ENCODE measurements at regions not wholly inside any gene's neighbourhood (a gene's known extent, or its start where the extent isn't known, plus 50 kb on each side); places are given as distances from the start of the nearest gene placed in this dataset.
A peak's percentile ranks its signal among the peaks of the same experiment; 100 is the strongest.

GRCh38 chr4:123892368-123892976 lies 495.9 kb downstream of the SPRY1 start:
- H3K27me3 ChIP-seq (ENCODE audit: insufficient read depth in 3 of 3, low read length in 2 of 3) = no peaks in the 10 kb centered on the region
- 60 to 63% (median 60%) methylated on average over 4 of the region's 4 CpGs for WGBS, 3 donors
- H3K4me1 ChIP-seq = peaks cover 38% of the 10 kb centered on the region
- peak overlapping the region; percentile 47 for H3K27ac ChIP-seq
- H3K36me3 ChIP-seq (ENCODE audit: insufficient read depth in 1 of 2, low read depth in 1 of 2) = no peaks in the 10 kb centered on the region
- H3K4me3 ChIP-seq = no peak overlapping the region
- peak in 1 of 4 donors; percentile 25 for ATAC-seq
- no peak for DNase-seq
- no peak for TF ChIP-seq CTCF (IDR thresholded peaks at IDR 0.05)
- H3K9me3 ChIP-seq = no peaks in the 10 kb centered on the region
- intact Hi-C loops (cut with DNase I) = loop anchor here in 1 of 2 donors (10.0 kb wide), 1 partner anchor 92 kb away; no protein-coding TSS in a partner anchor

- DNase-seq (no peak), ATAC-seq (peak; percentile 18 to 64 (median 40))
- no peaks in the 10 kb centered on the region for H3K27me3 ChIP-seq (ENCODE audit: insufficient read depth in 3 of 3, low read length in 2 of 3)
- WGBS, 3 donors = 36 to 39% (median 37%) methylated on average over 9 of the region's 9 CpGs
- no peaks in the 10 kb centered on the region for H3K9me3 ChIP-seq
- peak overlapping the region; percentile 5 for H3K4me3 ChIP-seq
- H3K36me3 ChIP-seq (ENCODE audit: insufficient read depth in 1 of 2, low read depth in 1 of 2) = no peaks in the 10 kb centered on the region
- intact Hi-C loops (cut with DNase I) = loop anchor here in 1 of 2 donors (10.0 kb wide), 1 partner anchor 92 kb away; no protein-coding TSS in a partner anchor
- peaks cover 38% of the 10 kb centered on the region for H3K4me1 ChIP-seq
- H3K27ac ChIP-seq = peak overlapping the region; percentile 47
- TF ChIP-seq CTCF (IDR thresholded peaks at IDR 0.05) = no peak
These were observed 496.7 kb downstream of the SPRY1 start for GRCh38 chr4:123893011-123893981.

- H3K27me3 ChIP-seq (ENCODE audit: insufficient read depth in 3 of 3, low read length in 2 of 3) = no peaks in the 10 kb centered on the region
- H3K27ac ChIP-seq = peak overlapping the region; percentile 62
- ATAC-seq (peak; percentile 59 to 87 (median 86)), DNase-seq (no peak)
- H3K36me3 ChIP-seq (ENCODE audit: insufficient read depth in 1 of 2, low read depth in 1 of 2) = no peaks in the 10 kb centered on the region
- H3K9me3 ChIP-seq = no peaks in the 10 kb centered on the region
- H3K4me3 ChIP-seq = peak overlapping the region; percentile 45
- intact Hi-C loops (cut with DNase I) = loop anchor here in 1 of 2 donors (10.0 kb wide), 1 partner anchor 88 kb away; no protein-coding TSS in a partner anchor
- peaks cover 42% of the 10 kb centered on the region for H3K4me1 ChIP-seq
- TF ChIP-seq CTCF (IDR thresholded peaks at IDR 0.05) = no peak
These were observed 500.0 kb downstream of the SPRY1 start for GRCh38 chr4:123896446-123897071.

GRCh38 chr4:123898946-123899666 lies 502.5 kb downstream of the SPRY1 start:
- 86 to 91% (median 88%) methylated on average over 2 of the region's 2 CpGs for WGBS, 3 donors
- no peak for ATAC-seq
- H3K4me1 ChIP-seq = peaks cover 19% of the 10 kb centered on the region
- DNase-seq = no peak
- no peak overlapping the region for H3K4me3 ChIP-seq
- no peak for TF ChIP-seq CTCF (IDR thresholded peaks at IDR 0.05)
- H3K27me3 ChIP-seq (ENCODE audit: insufficient read depth in 3 of 3, low read length in 2 of 3) = no peaks in the 10 kb centered on the region
- no peak overlapping the region for H3K27ac ChIP-seq
- intact Hi-C loops (cut with DNase I) = loop anchor here in 1 of 2 donors (10.0 kb wide), 1 partner anchor 86 kb away; no protein-coding TSS in a partner anchor
- no peaks in the 10 kb centered on the region for H3K9me3 ChIP-seq
- H3K36me3 ChIP-seq (ENCODE audit: insufficient read depth in 1 of 2, low read depth in 1 of 2) = no peaks in the 10 kb centered on the region

Data from psoas muscle (tissue), 7 donors.